Endometrial microvascular endothelial cells (primary cell): ENCODE measurements at regions not wholly inside any gene's neighbourhood (a gene's known extent, or its start where the extent isn't known, plus 50 kb on each side); places are given as distances from the start of the nearest gene placed in this dataset.
"Not testable (repeated sequence)": the region's sequence is repeated elsewhere in the genome, so short reads cannot be mapped to it uniquely, and the experiment has no call there.

Source experiments
- in situ Hi-C: cut with HindIII; loops from 2 replicates; pipeline ENCODE4 v1.10.0; 2017; ENCODE audit warnings: low sequenced_read_pairs, low pct_unique_long_range_greater_than_20kb; ENCODE audit errors: inconsistent ontology term

DNA sequence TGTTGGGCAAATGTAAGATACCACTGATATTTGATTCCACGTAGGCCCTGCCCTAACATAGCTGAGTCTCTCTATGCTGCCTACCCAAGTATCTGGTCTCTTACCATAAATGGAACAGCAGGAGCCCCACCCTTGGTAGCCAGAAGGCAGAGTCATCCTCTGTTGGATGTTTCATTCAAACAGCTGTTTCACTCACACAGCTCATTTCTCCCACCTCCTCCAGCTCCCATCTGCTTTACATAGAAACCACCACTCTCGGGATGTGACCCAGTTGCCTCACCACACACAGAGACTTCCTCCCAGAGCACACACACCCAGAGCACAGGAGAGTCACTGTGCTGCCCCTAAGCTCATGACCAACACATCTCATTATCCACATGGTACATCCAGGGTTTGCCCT is 165.3 kb downstream of the TMEM167A start:
- in situ Hi-C loops: no loop called here

DNA sequence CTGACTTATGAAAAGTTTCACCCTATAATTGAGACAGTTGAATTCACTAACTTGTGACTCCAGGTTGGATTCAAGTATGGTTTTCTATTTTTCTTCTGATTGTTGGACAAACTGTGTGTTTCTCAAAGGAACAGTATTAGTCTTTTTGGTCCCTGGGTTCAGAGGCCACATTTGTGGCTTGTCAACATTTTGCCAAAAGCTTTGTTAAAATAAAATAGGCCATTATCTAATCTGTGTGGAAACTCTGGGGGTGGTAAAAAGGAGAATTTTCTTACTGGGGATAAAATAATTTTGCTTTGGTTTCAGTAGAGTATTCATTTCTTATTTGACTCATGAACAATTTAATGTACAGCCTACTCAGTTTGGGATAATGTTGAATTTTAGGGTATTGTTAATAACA is 166.3 kb downstream of the TMEM167A start:
- in situ Hi-C loops: no loop called here

DNA sequence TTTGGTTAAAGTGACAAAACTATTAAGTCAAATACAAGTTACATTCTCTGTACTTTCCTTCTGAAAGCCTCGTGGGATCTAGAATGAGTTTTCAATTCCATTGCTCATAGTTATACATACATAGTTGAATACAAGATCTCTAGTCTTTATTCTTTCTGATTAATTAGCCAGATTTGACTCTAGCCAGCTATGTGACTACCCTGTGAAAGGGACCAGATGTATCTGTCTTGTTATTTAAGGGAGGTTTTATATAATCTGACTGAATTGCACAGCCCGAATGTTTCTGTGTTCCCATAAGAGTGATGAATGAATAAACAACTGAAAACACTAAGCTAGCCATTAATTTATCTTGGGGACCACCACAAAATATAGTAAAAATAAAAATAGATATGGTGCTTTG is 166.7 kb downstream of the TMEM167A start:
- in situ Hi-C loops: no loop called here

DNA sequence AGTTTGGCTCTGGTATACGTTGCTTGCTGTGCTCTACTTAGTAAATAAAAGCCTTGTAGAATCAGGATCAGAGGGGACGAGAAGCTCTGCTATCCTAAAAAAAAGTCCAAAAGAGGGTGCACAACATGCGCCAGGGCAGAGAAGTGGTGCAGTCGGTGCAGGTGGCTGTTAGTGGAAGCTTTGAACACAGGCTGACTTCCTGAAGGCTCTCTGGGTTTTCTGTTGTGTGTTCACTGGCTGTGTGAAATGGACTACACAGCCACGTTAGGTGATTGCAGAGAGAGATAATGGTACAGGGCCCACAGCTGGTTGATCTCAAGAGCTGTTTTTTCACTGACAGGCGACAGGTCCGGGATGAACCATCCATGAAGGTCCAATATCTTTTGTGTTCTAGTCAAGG is 167.4 kb downstream of the TMEM167A start:
- in situ Hi-C loops: no loop called here

DNA sequence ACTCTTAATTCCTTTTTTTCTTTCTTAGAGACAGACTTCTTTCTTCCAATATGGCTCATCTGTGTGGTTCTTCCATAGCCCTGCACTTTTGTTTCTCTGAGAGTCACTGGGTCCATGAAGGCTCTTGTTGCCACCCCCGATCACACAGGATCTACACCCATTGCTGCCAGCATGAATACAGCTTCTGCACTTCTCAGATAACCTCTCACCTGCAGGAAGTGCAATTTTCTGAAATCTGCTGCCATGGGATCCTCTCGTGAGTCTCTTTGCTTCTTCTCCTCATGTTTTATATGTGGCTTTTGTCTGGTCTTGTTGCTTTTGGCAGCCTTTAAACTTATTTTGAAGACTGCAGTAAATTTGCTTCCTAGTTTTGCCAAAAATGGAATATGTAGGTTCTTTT is 171.2 kb downstream of the TMEM167A start:
- in situ Hi-C loops: no loop called here

DNA sequence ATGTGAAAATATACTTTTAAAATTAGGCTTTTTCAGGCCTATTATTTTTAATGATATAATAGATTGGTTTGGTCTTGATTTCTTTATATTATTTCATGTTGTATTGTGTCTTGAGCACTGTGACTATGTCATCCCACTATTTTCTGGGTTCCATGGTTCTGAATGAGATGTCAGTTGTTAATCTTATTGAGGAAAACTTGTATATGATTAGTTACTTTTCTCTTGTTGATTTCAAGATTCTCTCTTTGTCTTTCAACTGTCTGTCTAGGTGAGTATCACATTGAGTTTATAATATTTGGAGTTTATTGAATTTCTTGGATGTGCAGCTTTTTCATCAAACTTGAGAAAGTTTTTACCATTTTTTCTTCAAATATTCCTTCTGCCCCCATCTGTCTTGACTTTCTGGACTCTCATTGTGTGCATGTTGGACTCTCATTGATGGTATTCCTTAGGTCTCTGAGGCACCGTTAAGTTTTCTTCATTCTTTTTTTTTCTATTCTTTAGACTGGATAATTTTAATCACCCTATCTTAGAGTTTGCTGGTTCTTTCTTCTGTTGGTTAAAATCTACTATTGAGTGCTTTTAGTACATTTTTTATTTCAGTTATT is 175.8 kb downstream of the TMEM167A start:
- in situ Hi-C loops: no loop called here

DNA sequence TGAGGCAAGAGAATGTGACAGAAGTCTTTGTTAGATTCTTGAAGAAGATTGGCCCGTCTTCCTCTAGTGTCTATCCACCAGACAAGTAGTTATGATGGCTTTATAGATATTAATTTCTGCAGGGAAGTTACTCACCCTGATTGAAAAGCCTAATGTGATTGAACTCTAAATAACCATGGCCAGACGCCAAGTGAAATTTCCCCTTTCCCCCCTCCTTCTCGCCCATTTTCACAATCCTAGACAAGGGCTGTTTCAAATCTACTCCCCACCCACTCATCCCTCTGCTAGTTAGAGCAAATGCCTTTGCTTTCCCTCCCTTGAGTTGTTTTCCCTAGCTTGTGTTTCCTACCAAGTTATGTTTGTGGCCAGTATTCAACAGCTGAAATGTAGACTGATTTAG is 182.5 kb downstream of the TMEM167A start:
- in situ Hi-C loops: no loop called here

DNA sequence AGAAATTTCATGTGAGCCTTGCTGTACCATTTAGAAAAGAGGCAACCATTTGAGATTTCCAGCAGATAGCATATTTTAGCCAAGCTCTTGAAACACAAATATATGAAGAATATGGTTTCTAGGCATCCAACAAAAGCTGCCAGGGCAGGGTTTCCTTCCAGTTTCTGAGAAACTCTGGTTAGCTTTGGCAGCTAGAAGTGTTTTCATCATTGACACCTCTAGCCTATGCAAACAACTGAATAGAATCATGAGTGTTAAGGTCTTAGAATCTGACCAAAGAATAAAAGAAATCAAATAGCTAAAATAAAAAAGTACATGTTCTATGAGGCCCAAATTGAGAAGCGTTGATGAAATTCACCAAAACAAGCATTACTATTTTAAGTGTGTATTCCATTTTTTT is 188.1 kb downstream of the TMEM167A start:
- in situ Hi-C loops: no loop called here

DNA sequence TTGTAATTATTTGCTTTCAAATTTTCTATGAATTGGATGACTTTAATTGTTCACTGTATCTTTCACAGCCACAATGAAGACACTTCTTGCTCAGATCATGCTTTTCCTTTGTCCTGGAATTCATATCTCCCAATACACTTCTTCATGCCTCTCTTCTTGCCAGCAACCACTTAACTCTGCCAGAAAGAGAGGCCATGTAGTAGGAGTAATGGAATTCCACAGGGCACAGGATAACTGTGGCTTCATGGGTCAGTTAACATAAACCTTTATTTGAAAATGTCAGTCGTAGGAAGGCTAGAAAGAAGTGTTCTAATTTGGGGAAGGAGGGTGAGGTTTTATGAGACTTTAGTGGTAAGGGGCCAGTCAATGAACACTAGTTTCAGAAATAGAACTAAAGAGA is 190.3 kb downstream of the TMEM167A start:
- in situ Hi-C loops: no loop called here

DNA sequence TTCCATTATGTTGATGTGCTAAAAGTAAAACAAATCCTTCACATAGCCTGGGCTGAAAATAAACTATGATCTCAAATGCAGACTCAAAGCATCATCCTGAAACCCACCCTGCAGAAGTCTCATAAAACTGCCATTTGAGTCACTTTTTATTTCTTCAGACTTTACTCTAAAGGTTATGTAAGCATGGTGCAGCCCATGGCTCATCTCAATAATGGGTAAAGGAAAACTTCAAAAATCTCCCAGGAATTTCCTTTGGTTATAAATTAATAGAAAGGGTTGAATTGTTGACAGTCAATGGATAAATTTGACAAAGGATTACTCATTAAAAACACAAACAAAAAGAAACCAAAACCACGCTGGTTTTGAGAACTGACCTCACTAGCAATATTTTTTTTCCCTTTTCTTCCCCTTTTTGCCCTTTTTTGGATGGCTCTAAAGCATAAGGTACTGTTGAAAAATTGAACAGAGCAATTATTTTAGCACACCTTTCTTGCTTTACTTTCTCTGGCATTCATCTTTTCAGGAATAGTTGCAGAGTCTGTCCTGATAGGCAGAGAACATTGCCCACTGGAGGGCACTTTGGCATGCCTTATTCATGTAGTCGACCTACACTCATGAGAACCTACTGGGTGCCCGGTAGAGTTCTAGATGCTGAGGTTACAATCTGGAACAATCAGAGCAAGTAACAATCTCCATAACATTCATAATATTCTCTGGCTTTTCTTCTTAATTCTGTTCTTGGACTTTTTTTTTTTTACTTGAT is 191.4 kb downstream of the TMEM167A start:
- in situ Hi-C loops: no loop called here

DNA sequence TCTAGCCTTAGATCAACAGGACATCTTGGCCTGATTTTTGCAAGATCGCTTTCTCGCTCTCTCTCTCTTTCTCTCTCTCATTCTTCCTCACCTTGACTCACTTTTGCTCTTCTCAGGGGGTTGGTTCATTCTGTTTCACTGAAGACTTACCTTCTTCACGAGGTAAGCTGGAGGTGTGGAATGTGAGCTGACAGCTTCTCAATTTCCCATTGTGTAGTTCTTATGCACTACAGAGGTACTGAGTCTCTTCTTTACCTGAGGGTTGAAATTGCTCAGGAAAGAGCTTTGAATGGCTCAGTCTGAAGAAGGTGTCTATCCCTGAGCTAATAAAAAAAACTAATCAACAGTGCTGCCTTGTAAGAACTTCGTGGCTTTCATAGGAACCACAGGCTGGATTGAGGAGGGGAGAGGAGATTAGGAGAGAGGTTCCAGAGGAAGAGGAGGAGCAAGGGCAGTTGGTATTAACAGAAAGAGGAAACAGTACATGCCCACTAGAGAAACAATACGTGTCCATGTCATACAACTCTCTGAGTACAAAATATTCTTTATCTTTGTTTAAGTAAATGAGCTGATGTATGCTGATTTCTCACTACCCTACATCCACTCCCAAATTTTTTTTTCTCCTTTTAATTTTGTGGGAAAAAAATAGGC is 192.2 kb downstream of the TMEM167A start:
- in situ Hi-C loops: no loop called here

DNA sequence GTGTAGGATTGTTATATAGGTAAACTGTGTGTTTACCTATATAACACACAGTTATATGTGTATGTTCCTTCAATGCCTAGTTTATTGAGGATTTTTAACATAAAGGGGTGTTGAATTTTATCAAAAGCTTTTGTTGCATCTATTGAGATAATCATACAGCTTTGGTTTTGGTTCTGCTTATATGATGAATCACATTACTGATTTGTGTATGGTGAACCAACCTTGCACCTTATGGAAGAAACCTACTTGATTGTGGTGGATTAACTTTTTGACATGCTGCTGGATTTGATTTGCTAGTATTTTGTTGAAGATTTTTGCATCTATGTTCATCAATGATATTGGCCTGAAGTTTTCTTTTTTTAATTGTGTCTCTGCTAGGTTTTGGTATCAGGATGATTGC is 194.9 kb downstream of the TMEM167A start:
- in situ Hi-C loops: no loop called here

DNA sequence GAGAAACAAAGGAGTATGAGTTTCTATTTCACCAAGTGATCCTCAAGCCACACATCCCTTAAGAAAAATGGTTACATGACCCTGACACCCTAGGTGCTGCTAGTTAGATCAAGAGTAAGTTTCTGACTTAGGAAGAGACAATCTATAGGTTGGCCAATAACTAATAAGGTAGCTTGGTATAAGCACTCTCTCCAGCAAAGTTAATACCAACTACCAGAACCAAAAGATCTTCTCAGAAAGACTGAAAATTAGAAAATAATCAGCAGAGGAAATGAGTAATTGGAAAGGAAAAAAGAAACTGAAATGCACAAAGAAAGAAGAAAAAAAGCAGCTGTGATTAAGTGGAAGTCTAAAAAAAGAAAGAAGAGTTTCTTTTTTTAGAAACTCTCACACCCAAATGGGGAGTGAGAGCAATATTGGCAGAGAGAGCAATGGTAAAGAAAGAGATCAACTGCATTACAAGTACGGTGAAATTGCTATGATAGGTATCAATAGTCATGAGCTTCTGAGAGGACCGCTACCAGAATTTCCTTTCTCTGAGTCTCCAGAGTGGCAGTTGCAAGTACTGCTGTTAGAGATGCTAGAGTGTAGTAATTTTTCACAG is 195.5 kb downstream of the TMEM167A start:
- in situ Hi-C loops: no loop called here

DNA sequence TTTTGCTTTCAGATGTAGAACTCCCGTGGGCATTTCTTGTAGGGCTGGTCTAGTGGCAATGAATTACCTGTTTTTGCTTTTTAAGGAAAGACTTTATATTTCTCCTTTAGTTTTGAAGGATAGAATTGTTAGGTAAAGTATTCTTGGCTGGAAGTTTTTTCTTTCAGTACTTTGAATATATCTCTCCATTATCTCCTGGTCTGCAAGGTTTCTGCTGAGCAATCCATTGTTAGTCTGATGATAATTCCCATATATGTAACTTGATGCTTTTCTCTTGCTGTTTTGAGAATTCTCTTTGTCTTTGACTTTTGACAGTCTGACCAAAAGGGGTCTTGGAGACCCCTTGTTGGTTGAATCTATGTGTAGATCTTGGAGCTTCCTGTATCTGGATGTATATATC is 198.1 kb downstream of the TMEM167A start:
- in situ Hi-C loops: no loop called here

DNA sequence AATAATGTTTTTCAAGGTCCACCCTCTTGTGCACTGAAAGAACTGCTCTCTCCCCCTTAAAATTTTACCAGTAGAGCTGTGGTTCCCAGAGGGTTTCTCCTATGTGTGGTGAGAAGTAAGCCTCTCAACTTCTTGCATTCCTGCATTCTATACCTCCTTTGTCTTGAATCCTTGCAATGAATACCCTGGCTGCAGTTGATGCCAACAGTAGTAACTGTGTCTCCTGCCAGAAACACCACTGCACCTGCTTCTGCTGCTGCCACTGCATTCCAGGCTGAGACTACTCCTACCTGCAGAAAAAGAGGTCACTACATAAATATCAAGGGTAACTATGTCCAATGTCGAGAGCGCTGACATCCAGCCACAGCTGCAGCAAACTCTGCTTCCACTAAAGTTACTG is 203.7 kb downstream of the TMEM167A start:
- in situ Hi-C loops: no loop called here

DNA sequence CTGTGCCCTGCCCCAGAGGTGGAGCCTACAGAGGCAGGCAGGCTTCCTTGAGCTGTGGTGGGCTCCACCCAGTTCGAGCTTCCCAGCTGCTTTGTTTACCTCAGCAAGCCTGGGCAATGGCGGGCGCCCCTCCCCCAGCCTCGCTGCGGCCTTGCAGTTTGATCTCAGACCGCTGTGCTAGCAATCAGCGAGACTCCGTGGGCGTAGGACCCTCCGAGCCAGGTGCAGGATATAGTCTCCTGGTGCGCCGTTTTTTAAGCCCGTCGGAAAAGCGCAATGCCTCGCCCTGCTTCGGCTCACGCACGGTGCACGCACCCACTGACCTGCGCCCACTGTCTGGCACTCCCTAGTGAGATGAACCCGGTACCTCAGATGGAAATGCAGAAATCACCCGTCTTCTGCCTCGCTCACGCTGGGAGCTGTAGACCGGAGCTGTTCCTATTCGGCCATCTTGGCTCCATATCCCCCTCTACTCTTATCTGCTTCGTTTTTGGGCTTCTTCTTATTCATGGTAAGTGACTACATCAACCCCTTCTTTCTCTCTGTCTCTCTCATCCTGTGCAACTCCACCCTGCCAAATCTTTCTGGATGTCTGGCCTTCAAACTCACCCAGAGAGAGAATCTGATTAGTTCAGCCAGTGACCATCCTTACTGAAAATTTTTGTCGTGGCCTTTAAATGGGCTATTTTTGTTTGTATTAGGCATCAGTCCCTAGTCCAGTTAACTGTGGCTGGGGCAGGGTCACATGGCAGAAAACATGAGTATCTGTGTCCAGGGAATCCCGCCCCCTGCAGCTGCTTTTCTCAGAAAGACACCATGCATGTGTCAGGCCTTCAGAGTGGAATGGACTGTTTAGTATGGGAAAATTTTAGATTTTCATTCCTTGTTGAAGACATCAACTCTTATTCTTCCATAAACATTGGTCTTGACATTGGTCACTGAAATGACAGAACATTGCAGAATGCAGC is 204.6 kb downstream of the TMEM167A start:
- in situ Hi-C loops: not testable (repeated sequence)

DNA sequence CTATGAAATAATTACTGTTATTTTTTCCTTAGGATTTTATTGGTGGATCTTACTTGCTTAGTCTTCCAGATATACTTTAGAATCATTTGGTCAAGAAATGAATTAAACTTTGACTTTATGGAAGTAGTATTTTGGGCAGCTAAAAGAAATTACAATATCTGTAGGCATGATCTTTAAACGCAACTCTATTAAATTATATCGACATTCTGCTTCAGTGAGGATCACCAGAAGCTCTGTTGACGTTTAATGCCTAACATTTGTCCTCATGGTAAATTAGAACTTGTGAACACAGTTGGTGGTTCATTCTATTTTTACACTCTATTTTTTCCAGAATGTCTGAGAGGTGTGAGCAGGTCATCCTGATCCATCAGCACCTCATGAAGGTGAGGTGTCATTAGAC is 211.6 kb downstream of the TMEM167A start:
- in situ Hi-C loops: no loop called here

DNA sequence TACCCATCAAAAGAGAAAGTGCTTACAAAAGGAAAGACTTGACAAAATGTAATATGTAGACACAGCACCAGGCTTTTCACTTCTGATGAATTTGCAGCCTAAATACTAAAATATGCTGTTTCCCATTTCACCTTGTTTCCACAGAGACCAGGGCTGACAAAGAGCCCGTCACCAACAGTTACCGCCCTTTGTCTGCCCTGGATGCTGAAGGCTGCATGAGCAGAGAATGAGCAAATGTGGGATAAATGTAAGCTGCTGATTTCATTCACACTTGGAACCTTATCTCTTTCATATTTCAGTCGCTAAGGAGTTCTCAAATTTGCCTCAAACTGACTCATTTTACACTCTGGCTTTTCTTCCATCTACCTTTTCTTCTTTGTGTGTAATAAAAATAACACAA is 213.9 kb downstream of the TMEM167A start:
- in situ Hi-C loops: no loop called here

DNA sequence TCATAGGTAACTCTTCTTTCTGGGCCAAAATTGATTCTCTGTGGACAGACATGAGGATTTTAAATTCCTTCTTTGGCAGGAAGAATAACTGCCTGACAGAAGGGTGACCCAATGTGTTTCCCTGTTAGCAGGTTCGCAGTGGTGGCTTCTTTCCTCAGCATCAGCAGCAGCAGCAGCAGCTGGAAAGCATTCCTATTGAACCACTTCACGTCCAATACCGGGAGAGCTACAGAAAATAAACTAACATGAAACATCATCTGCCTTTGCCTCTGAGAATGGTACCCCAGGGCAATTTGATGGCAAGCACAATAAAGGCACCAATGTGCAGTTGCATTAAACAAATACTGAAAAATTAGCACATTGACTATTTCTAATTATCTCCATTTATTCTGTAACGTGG is 214.5 kb downstream of the TMEM167A start:
- in situ Hi-C loops: no loop called here
